Astrocyte of the cerebellum (primary cell): ENCODE measurements at regions not wholly inside any gene's neighbourhood (a gene's known extent, or its start where the extent isn't known, plus 50 kb on each side); places are given as distances from the start of the nearest gene placed in this dataset.
A peak's percentile ranks its signal among the peaks of the same experiment; 100 is the strongest.
"Not testable (repeated sequence)": the region's sequence is repeated elsewhere in the genome, so short reads cannot be mapped to it uniquely, and the experiment has no call there.

Source experiments
- DNase-seq: peaks from one replicate; pipeline ENCODE4 v3.0.0-alpha.2; 2011; ENCODE audit warnings: low read depth
- H3K4me3 ChIP-seq: 2 replicates; pipeline ENCODE4 v1.5.1; 2011; ENCODE audit warnings: mild to moderate bottlenecking, low read depth, low read length, moderate library complexity
- in situ Hi-C: cut with HindIII; loops from 2 replicates; pipeline ENCODE4 v1.10.0; 2017; ENCODE audit warnings: low sequenced_read_pairs
- TF ChIP-seq, protein P1 (sequence below): IDR thresholded peaks from 2 replicates; pipeline ENCODE4 v1.5.1; 2012; ENCODE audit warnings: low read length, low read depth, moderate library complexity, mild to moderate bottlenecking; ENCODE audit errors: missing control alignments

GRCh38 chr15:45869034-45869668, 234.3 kb downstream of the SQOR start:
- H3K4me3 ChIP-seq: no peak overlapping the region
- no peak for DNase-seq
- TF ChIP-seq, protein P1, sequence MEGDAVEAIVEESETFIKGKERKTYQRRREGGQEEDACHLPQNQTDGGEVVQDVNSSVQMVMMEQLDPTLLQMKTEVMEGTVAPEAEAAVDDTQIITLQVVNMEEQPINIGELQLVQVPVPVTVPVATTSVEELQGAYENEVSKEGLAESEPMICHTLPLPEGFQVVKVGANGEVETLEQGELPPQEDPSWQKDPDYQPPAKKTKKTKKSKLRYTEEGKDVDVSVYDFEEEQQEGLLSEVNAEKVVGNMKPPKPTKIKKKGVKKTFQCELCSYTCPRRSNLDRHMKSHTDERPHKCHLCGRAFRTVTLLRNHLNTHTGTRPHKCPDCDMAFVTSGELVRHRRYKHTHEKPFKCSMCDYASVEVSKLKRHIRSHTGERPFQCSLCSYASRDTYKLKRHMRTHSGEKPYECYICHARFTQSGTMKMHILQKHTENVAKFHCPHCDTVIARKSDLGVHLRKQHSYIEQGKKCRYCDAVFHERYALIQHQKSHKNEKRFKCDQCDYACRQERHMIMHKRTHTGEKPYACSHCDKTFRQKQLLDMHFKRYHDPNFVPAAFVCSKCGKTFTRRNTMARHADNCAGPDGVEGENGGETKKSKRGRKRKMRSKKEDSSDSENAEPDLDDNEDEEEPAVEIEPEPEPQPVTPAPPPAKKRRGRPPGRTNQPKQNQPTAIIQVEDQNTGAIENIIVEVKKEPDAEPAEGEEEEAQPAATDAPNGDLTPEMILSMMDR: no peak
- in situ Hi-C loops: no loop called here

DNA sequence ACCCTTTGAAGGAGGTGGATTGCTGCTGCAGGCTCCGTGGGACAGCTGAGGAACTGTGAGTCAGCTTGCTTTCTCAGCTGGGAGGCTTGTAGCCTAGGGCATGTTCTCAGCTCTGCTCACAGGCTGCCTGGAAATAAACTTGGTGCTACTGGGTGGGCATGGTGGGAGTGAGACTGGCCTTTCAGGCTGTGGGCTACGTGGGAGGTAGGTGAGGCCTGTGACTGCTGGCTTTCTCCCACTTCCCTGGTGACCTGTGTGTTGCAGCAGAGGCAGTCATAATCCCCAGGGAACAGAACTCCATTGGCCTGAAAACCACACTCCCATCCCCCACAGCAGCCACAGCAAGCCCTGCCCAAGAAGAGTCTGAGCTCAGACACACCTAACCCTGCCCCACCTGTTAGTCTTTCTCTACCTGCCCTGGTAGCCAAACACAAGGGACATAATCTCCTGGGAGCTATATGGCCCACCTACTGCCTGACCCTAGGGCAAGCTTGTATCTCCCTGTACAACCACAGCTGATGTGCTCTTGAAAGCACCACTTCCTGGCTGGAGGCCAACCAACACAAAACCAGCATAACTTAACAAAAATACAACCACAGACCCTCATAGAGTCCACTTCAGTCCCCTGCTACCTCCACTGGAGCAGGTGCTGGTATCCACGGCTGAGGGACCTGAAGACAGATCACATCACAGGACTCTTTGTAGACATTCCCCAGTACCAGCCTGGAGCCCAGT, 236.5 kb downstream of the SQOR start:
- H3K4me3 ChIP-seq: no peak overlapping the region
- DNase-seq: peak; percentile 40
- in situ Hi-C loops: no loop called here
- TF ChIP-seq, protein P1: no peak

- in situ Hi-C loops: no loop called here
- H3K4me3 ChIP-seq: no peak overlapping the region
- TF ChIP-seq, protein P1: no peak
- DNase-seq: peak; percentile 40
Observed at GRCh38 chr15:45873781-45874180, 239.0 kb downstream of the SQOR start.

DNA sequence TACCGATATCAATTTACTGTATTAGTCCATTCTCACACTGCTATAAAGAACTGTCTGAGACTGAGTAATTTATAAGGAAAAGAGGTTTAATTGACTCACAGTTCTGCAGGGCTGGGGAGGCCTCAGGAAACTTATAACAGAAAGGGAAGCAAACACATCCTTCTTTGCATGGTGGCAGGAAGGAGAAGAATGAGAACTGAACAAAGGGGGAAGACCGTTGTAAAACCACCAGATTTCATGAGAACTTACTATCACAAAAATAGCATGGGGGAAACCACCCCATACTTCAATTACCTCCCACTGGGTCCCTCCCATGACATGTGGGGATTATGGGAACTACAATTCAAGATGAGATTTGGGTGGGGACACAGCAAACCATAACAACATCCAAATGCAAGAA, 239.7 kb downstream of the SQOR start:
- in situ Hi-C loops, H3K4me3 ChIP-seq, DNase-seq: not testable (repeated sequence)

DNA sequence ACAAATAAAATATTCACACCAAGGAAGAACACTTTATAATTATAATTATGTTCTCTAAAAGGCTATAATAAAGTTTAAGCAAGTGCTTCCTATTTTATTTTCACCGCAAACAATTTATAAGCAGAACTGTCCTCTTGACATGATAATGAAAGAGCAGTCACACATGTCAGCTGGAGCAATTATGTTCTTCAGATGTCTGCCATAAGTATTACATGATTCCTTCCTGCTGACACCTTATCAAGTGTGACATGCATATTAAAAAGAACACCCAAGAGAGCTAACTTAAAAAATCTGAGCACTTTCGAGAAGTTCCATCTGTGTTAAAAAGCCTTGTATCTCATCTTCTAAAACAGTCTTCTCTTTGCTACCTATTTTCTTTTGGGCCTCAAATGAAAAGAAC, 249.5 kb downstream of the SQOR start:
- TF ChIP-seq, protein P1: no peak
- in situ Hi-C loops: no loop called here
- H3K4me3 ChIP-seq: no peak overlapping the region
- DNase-seq: no peak

DNA sequence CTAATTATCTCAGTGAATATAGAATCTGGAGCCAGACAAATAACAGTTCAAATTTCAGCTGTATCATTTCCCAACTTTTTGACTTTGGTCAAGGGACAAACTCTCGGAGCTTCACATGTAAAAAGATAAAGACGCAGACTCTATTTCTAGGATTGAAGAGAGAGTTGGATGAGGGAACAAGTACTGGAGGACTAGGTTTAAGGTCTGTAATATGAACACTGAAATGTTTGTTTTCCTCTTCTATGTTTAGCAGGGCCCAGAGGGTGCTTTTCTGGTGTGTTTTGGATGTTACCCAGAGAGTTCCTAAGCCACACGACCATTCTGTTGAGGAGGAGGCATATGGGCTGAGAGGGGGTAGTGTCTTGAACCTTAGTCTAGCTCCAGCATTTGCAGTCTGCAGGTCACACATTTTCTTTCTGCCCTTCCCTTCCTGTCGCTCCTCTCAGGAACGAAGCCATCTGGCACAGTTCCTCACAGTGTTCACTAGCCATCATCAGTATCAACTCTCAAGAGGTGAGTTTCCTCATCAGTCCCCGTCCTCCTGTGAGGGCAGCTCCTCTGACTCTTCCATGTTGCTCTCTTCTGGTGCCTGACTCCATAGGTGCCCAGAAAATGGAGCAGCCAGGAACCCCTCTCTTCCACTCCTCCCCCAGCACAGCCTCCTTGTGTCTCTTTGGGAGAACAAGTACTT, 250.1 kb downstream of the SQOR start:
- in situ Hi-C loops: no loop called here
- DNase-seq: no peak
- no peak overlapping the region for H3K4me3 ChIP-seq
- TF ChIP-seq, protein P1: no peak

DNA sequence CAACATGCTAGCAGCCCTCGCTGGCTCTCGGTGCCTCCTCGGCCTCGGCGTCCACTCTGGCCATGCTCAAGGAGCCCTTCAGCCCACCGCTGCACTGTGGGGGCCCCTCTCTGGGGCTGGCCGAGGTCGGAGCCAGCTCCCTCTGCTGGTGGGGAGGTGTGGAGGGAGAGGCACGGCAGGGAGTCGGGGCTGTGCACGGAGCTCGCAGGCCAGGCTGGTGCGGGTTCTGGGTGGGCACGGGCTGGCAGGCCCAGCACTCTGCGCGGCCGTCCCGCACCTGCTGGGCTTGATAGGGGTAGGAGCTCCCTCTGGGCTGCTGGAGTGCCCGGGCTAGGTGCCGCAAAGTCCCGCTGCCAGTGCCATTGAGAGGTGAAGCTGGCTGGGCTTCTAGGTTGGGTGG, 251.0 kb downstream of the SQOR start:
- no peak overlapping the region for H3K4me3 ChIP-seq
- TF ChIP-seq, protein P1: no peak
- in situ Hi-C loops: no loop called here
- no peak for DNase-seq
